ENCODE measurements at regions not wholly inside any gene's neighbourhood (a gene's known extent, or its start where the extent isn't known, plus 50 kb on each side); places are given as distances from the start of the nearest gene placed in this dataset.
A peak's percentile ranks its signal among the peaks of the same experiment; 100 is the strongest.

GRCh38 chr7:36075561-36075960, 77.5 kb upstream of the EEPD1 start:
- DNase-seq: no peak

- peak; percentile 8 for DNase-seq
Measured at GRCh38 chr7:36076074-36076473, 77.0 kb upstream of the EEPD1 start.

GRCh38 chr7:36078816-36079360, 74.2 kb upstream of the EEPD1 start:
- no peak for DNase-seq

- DNase-seq: no peak
Measured at GRCh38 chr7:36079446-36080025, 73.5 kb upstream of the EEPD1 start.

GRCh38 chr7:36080843-36081242, 72.2 kb upstream of the EEPD1 start:
- no peak for DNase-seq

GRCh38 chr7:36082216-36082615, 70.8 kb upstream of the EEPD1 start:
- no peak for DNase-seq

GRCh38 chr7:36082910-36083309, 70.1 kb upstream of the EEPD1 start:
- no peak for DNase-seq

GRCh38 chr7:36083626-36084380, 69.3 kb upstream of the EEPD1 start:
- DNase-seq: no peak

- DNase-seq: peak; percentile 2
Measured at GRCh38 chr7:36084485-36085091, 68.5 kb upstream of the EEPD1 start.

GRCh38 chr7:36085096-36085495, 68.0 kb upstream of the EEPD1 start:
- no peak for DNase-seq

GRCh38 chr7:36086571-36086970, 66.5 kb upstream of the EEPD1 start:
- no peak for DNase-seq

GRCh38 chr7:36088553-36088952, 64.5 kb upstream of the EEPD1 start:
- no peak for DNase-seq

- DNase-seq: no peak
Measured at GRCh38 chr7:36088966-36089365, 64.1 kb upstream of the EEPD1 start.

- no peak for DNase-seq
Measured at GRCh38 chr7:36090976-36091873, 61.8 kb upstream of the EEPD1 start.

- DNase-seq: no peak
Measured at GRCh38 chr7:36091874-36092176, 61.2 kb upstream of the EEPD1 start.

GRCh38 chr7:36092221-36092771, 60.8 kb upstream of the EEPD1 start:
- DNase-seq: no peak

- DNase-seq: no peak
Measured at GRCh38 chr7:36096460-36097095, 56.5 kb upstream of the EEPD1 start.

GRCh38 chr7:36098096-36098495, 55.0 kb upstream of the EEPD1 start:
- DNase-seq: no peak

- no peak for DNase-seq
Measured at GRCh38 chr7:36100226-36100625, 52.8 kb upstream of the EEPD1 start.

- no peak for DNase-seq
Measured at GRCh38 chr7:36100634-36101033, 52.4 kb upstream of the EEPD1 start.

Data from NCI-H748 treated with DMSO at 0.1 percent for 48 hours (cell line).